NCI-H2171 (cell line): ENCODE measurements at regions not wholly inside any gene's neighbourhood (a gene's known extent, or its start where the extent isn't known, plus 50 kb on each side); places are given as distances from the start of the nearest gene placed in this dataset.
"Not testable (repeated sequence)": the region's sequence is repeated elsewhere in the genome, so short reads cannot be mapped to it uniquely, and the experiment has no call there.

Source experiments
- DNase-seq: peaks from one replicate; lab custom pipeline; 2025; lab: John Stamatoyannopoulos, UW

GRCh38 chr5:5883562-5883961, 461.1 kb downstream of the ICE1 start:
- no peak for DNase-seq

- no peak for DNase-seq
Measured at GRCh38 chr5:5883146-5883545, 460.7 kb downstream of the ICE1 start.

GRCh38 chr5:5882706-5883105, 460.2 kb downstream of the ICE1 start:
- DNase-seq: no peak

- DNase-seq: no peak
Measured at GRCh38 chr5:5881294-5881693, 458.8 kb downstream of the ICE1 start.

GRCh38 chr5:5880077-5880763, 457.7 kb downstream of the ICE1 start:
- no peak for DNase-seq

- no peak for DNase-seq
Measured at GRCh38 chr5:5857396-5857795, 434.9 kb downstream of the ICE1 start.

GRCh38 chr5:5854087-5854486, 431.6 kb downstream of the ICE1 start:
- DNase-seq: no peak

GRCh38 chr5:5838493-5838892, 416.0 kb downstream of the ICE1 start:
- no peak for DNase-seq

- not testable (repeated sequence) for DNase-seq
Measured at GRCh38 chr5:5831622-5832021, 409.1 kb downstream of the ICE1 start.

GRCh38 chr5:5828619-5829018, 406.1 kb downstream of the ICE1 start:
- DNase-seq: no peak

- DNase-seq: no peak
Measured at GRCh38 chr5:5826911-5827310, 404.4 kb downstream of the ICE1 start.

- no peak for DNase-seq
Measured at GRCh38 chr5:5822729-5823257, 400.3 kb downstream of the ICE1 start.

GRCh38 chr5:5816960-5817359, 394.5 kb downstream of the ICE1 start:
- no peak for DNase-seq

- DNase-seq: no peak
Measured at GRCh38 chr5:5813441-5813840, 391.0 kb downstream of the ICE1 start.

GRCh38 chr5:5810461-5810860, 388.0 kb downstream of the ICE1 start:
- DNase-seq: no peak

GRCh38 chr5:5805916-5806315, 383.4 kb downstream of the ICE1 start:
- no peak for DNase-seq

- DNase-seq: no peak
Measured at GRCh38 chr5:5804478-5805233, 382.2 kb downstream of the ICE1 start.

- no peak for DNase-seq
Measured at GRCh38 chr5:5800801-5801761, 378.6 kb downstream of the ICE1 start.

- no peak for DNase-seq
Measured at GRCh38 chr5:5799826-5800225, 377.3 kb downstream of the ICE1 start.

- DNase-seq: no peak
Measured at GRCh38 chr5:5799229-5799628, 376.8 kb downstream of the ICE1 start.

- no peak for DNase-seq
Measured at GRCh38 chr5:5798462-5798861, 376.0 kb downstream of the ICE1 start.

GRCh38 chr5:5798041-5798440, 375.6 kb downstream of the ICE1 start:
- DNase-seq: no peak
